HG02938 (cell line): ENCODE measurements at regions not wholly inside any gene's neighbourhood (a gene's known extent, or its start where the extent isn't known, plus 50 kb on each side); places are given as distances from the start of the nearest gene placed in this dataset.
"Not testable (repeated sequence)": the region's sequence is repeated elsewhere in the genome, so short reads cannot be mapped to it uniquely, and the experiment has no call there.

ENCODE experiments used
- ATAC-seq: cut with Tn5 transposase; IDR thresholded peaks from one replicate; pipeline ENCODE4 v1.9.1; 2021; ENCODE audit warnings: mild to moderate bottlenecking, moderate library complexity; ENCODE audit not compliant: unreplicated experiment

DNA sequence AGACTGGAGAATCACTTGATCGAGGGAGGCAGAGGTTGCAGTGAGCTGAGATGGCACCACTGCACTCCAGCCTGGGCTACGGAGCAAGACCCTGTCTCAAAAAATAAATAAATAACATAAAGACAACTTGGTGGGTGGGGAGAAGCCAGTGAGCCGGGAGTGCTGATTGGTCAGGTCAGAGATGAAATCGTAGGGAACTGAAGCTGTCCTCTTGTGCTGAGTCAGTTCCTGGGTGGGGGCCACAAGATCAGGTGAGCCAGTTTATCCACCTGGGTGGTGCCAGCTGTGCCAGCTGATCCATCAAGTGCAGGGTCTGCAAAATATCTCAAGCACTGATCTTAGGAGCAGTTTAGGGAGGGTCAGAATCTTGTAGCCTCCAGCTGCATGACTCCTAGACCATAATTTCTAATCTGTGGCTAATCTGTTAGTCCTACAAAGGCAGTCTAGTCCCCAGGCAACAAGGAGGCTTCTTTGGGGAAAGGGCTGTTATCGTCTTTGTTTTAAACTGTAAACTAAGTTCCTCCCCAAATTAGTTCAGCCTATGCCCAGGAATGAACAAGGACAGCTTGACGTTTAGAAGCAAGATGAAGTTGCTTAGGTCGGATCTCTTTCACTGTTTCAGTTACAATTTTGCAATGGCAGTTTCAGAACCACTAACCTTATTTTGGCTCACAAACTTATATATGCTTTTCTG, 221.5 kb upstream of the MYLIP start:
- ATAC-seq: not testable (repeated sequence)

DNA sequence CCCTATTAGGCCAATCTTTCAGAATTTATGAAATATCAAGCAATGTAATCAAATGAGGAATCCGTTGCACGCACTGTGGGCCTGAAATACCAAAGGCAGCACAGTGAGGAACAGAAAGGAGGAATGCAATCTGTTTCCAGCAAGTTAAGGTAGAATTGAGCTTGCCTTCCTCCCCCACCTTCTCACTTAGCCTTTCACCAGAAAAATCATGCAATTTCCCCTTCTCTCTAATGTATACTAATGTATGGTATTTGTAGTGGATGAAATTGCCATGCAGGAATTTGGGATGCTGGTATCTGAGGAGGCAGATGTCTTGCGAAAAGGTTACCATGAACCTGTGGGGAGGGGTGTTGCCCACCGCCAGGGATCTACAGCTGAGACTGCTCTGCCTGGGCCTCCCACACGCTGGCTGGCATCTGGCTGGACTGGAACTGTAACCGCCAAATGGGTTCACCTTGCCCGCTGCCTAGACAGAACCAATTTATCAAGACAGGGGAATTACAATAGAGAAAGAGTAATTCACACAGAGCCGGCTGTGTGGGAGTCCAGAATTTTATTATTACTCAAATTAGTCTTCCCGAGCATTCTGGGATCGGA, 222.4 kb upstream of the MYLIP start:
- no peak for ATAC-seq

DNA sequence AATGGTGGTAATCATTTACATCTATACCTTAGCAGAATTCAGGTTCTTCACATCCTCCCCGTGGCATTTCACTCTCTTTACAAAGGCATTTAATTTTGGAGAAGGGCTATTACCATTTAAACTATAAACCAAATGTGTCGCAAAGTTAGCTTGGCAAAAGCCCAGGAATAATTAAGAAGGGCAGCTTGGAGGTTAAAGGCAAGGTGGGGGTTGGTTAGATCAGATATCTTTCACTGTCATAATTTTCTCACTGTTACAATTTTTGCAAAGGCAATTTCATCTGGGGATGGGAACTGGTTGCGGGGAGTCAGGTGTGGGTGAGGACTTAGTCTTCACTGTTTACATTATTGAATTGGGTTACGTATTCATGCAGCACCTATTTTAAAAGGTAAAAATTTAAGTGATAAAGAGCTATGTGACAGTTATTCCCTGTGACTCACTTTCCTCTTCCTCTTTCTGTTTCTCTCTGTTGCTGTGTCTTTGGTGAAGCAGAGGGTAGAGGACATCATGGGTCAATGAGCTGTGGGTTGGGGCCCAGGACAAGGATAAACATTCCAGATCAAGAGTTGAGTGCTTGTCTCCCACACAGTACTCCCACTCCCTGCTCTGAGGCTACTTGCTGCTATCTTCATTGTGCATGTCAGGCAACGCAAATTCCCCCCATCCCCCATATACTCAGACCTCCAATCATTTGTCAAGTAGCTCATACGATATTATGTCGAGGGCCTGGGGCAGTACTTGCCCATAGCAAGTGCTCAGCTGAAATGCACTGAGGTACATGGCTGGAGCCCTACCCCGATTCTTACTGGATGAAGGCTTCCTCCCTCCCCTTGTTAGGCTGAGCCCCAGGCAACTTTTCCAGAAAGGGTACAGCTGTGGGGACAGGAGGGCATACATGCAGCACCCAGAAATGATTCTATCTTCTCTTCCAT, 223.1 kb upstream of the MYLIP start:
- no peak for ATAC-seq

DNA sequence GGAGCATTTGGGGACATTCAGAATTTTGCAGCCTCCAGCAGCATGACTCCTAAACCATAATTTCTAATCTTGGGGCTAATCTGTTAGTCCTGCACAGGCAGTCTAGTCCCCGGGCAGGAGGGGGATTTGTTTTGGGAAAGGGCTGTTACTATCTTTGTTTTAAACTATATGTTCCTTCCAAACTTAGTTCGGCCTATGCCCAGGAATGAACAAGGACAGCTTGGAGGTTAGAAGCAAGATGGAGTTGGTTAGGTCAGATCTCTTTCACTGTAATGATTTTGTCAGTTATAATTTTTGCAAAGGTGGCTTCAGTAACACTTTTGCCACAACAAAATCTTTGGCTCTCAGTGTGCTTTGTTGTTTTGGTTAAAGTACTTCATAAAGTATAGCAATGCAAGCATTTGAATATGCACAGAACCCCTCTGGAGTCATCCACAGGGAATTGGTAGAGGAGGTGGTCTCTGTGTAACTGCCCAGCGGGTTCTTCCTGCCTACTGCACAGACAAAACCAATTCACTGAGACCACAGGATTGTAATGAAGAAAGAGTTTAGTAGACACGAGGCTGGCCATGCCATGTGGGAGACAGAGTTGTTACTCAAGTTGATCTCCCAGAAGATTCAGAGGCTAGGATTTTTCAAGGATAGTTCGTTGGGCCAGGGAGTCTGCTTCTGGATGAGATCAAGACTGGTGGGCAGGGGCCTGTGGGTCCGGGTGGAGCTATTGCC, 224.1 kb upstream of the MYLIP start:
- no peak for ATAC-seq

DNA sequence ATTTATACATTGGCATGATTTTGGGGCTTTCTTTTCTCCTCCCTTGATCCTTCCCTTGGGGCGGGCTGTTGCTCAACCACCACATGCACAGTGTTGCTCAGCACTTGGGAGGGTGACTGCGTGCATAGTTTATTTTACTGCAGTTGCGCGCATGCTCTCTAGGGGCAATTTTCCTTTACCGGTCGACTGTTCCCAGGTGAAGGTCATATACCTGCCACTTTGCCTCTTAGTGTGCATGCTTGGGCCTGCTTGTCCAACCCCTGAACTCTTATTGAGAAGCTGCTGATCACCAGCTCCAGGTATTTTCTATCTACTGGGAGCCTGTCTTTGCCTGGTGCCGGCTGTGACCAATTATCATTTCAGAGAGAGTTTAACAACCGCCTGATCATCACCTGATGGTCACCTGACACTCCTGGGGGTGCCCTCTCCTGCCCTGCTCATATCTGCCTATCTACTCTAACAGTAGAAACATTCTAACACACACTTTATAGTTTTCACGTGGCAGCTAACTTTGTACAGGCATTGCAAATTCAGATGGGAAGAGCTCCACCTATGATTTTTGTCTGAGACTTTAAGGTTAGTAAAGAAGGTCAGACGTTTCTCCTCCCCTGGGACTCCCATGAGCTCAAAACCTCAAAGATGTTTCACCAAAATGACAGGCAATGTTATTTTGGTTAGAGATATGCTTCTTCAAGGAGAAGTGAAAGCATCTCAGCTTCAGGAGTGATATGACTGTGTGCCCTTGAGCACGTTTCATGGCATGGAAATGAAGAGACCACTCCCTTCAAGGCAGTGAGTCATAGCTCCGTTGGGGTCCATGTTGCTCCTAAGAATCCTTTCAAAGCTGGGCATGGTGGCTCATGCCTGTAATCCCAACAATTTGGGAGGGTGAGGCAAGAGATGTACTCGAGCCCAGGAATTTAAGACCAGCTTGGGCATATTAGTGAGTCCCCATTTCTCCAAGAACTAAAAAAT, 227.5 kb upstream of the MYLIP start:
- peak; percentile 91 for ATAC-seq

DNA sequence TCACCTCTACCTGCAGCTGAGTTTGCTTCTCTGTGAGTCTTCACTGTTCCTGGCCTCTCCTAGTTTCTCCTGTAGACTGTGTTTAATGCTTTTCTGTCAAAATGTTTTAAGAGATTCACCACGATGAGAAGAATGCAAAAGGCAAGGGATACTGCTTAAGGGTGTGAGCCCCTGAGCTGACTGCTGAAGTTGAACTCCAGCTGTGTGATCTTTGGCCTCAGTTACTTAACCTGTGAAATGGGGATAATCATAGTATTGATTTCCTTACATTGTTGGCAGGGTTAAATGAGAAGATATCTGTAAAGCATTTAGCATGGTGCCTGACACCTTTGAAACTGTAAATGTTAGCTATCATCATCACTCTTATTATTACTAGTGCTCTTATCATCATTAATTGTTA, 230.2 kb upstream of the MYLIP start:
- ATAC-seq: no peak

DNA sequence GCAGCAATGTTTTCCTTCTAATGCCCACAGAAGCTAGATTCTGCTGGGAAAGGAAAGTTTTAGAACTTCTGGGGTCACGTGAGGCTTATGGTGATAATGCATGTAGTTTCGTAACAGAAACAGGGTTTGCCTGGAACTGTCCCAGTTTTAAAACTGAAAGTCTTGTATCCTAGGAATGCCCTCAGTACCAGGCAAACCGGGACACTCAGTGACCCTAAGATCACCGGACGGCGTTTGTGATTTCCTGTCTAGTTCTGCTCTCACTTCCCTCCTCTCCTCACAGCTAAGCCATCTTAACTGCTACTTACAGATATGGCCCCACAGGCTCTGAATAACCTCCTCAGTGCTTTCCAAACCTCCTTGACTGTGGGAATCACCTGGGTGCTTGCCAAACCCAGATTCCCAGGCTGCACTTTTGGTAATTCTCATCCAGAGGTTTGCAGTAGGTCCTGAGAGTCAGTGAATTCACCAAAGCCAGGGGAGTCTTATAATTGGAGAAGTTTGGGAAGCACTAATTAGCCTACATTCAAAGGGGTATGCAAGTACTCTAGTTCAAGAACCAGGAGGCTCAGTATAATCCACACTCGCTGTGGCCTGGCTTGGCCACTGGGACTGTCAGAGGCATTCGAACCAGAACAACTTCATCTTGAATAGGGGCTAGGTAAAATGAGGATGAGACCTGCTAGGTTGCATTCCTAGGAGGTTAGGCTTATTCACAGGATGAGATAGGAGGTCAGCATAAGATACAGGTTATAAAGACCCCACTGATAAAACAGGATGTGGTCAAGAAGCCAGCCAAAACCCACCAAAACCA, 231.6 kb upstream of the MYLIP start:
- ATAC-seq: no peak

DNA sequence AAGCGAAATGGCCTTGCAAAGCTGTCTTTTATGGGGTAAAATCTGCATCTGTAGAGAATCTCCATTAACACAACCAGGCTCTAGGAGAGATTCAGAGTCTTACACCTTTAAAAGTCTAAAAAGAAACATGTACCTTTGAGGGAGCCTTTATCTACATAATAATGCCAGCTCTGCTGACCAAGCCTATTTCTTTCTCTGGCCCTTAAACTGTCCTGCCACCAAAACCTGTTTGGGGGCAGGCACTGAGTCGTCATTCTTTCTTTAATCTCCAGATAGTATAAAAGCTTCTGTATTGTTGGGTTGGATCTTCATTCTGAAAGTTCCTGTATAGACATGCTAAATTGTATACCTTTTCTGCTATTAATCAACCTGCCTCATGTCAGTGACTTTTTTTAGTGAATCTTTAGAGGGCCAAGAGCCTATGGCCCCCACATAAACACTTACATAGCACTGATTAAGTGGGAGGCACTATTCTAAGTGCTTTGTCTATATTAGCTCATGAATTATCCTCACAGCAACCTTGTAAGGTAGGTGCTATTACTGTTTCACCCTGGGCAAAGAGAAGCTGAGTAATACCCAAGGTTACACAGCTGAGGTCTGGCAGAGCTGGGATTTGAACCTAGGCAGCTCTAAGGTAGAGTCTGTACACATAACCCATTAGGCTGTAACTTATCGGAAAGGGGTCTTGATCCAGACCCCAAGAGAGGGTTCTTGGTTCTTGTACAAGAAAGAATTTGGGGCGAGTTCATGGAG, 232.3 kb upstream of the DTNBP1 start:
- no peak for ATAC-seq

DNA sequence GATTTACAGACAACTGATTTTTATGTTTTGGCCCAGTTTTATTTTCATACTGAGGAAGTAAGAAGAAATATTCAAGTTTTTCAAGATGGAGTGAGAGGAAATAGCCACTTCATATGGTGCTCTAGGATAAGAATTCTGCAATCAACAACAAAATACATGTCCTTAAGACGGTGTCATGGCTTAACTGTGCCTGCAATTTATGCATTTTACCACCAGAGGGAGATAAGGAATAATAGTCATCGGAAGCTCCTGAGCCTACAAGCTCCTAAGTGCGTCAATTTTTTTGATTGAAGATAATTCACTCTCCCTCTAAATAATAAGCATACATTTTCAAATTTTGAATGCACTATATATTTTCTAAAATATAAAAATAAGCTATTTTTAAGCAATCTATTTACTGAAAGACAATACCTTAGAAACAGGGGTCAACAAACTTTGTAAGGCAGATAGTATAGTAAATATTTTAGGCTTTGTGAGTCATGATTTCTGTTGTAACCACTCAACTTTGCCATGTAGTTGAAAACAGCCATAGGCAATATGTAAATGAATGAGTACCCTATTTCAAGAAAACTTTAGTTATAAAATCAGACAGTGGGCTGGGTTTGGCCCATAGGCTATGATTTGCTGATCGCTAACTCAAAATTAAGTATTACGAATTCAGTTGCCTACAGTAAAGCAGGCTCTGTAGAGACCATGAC, 230.9 kb upstream of the DTNBP1 start:
- no peak for ATAC-seq

DNA sequence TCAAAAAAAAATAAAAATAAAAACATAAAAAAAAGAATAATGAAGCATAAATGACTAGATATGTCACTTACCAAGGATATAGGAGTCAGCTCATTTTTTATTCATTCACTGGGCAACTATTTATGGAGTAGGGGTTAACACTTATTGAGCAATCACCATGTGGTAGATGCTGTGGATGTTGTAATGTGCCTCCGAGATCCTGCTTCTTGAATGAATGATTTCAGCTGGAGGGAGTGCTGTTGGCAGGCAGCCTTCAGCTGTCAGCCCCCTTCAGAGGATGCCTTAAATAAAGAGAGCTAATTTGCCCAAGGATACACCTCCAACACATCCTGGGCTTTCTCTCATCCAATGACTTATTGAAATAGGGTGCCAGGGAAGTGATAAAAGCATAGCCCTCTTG, 229.5 kb upstream of the DTNBP1 start:
- ATAC-seq: no peak

DNA sequence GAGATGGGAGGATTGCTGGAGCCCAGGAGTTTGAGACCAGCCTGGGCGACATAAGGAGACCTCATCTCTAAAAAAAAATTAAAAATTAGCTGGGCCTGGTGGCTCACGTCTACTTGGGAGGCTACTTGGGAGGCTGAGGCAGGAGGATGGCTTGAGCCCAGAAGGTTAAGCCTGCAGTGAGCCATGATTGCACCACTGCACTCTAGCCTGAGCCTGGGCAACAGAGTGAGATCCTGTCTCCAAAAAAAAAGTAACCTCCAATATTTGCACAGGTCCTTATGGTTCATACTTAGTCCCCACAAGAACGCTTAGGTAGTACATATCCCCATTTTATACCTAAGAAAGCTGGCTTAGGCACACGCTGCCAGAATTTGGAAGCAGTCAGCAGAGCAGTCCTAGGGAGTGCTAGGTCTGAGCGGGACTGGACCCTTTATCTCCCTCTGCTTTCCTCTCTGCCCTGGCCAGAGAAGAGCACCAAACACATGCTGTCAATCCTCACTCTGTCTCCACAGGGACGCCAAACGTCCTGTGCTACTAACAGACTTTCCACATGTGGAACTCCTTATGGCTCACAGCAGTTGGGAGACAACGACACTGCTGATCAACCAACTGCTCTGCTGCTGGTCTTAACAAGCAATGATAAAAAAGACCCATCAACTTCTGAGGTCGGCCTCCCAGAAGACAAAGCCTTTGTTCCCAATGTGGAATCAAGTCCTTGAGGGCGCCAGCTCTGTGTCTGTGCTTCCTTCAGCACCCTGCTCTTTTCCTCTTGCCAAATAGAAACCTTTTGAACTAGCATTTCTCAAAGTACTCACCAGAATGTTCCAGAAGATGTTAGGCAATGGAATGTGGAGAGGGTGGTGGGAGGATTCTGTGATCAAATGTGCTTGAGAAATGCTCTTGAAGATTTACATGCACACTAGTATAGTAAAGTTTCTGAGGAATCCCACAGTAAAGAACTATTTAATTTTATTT, 226.3 kb upstream of the DTNBP1 start:
- no peak for ATAC-seq

DNA sequence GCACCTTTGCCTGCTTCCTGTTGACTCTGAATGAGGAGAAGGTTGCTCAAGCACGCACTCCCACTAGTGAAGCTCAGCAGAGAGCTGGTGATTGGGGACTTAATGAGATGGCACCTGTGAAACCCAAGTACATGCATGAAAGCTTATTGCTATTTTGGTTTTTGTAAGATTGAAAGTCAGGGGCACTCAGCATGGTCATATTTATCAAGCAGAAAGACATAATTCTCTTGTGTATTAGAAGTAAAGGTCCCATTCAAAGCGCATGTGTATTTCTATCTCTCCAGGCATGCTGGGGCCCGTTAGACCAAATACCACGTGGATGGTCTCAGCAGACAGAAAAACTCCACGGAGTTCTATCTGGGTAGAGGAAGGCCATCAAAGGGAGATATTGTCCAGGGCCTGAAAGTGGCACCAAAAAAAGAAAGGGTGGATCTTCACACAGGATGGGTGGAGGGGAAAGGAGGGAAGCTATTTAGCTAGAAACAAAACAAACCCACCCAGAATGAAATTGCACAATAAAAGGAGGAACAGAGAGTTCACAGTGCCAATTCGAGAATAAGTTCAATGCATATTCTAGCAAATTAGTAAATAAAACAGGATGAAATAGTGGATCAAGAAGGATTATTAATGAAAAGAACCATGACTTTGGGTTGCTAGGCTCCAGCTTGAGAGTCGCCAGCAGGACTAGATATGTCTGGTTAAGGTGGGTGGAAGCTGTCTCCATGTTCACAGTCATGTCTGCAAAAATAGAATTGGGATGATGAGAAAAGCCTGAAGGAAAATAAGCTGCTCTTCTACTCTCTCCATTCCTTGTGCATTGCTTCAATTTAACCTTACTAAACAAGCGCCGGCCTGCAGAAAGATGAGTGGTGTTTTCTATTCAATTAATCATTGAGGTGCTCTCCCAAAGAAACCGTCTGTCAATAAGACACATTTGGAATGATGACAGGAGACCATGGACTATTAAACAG, 224.9 kb upstream of the DTNBP1 start:
- ATAC-seq: peak; percentile 61

DNA sequence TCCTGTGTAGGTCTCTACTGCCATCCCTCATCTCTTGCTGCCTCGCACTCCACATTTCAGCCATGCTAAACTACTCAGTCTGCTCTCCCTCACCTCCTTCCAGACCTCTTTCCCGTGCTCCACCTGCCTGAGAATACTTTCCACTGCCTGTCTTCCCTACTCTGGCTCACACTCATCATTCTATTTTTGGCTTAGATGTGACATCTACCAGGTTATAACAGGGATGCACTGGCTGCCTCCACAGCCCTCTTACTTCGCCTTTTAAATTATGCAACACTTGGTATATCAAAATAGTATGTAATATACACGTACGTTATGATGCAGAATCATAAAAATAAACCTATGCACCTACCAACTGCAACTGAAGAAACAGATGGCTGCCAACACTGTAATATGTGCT, 222.8 kb upstream of the DTNBP1 start:
- no peak for ATAC-seq

DNA sequence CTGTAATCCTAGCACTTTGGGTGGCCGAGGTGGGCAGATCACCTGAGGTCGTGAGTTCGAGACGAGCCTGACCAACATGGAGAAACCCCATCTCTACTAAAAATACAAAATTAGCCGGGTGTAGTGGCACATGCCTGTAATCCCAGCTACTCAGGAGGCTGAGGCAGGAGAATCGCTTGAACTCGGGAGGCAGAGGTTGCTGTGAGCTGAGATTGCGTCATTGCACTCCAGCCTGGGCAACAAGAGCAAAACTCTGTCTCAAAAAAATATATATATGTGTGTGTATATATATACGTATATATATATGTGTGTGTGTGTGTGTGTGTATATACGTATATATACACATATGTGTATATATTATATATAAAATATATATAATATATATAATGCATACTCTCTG, 220.8 kb upstream of the DTNBP1 start:
- not testable (repeated sequence) for ATAC-seq

DNA sequence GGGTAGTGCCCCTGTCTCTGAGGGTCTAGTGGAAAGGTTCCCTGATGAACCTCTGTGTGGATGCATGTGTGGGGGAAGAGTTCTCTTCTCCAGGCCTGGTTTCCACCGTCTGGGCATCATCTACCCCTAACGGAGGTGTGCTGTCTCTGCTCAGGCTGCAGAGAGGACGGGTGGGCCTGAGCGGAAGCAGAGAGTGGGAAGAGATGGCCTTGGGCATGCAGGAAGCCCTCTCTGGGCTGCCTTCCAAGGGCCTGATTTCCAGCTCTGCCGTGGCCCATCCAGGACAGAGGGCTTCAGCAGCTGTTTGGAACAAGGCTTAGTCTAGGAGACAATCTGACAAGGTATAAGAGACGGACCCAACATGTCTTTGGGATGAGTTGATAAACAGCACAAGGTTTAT, 220.1 kb upstream of the DTNBP1 start:
- ATAC-seq: no peak

DNA sequence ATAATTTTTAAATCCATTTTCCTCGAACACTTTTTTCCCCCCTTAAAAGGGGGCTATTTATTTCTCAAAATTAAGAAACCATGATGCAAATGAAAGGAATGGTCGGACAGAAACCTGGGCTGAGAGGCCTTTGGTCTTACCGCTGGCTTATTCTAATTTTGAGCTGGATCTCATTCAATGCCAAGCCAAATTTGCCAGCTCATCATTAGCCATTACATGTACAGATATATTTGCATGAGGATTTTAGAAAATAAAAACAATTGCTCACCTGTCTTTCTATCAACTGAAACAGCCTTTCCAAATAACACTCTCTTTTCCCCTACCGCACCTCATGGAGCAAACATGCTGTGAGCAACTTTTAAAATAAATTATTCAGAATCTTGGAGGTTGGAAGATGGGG, 219.5 kb upstream of the DTNBP1 start:
- no peak for ATAC-seq
